AG04449 (cell line): ENCODE measurements at regions not wholly inside any gene's neighbourhood (a gene's known extent, or its start where the extent isn't known, plus 50 kb on each side); places are given as distances from the start of the nearest gene placed in this dataset.

ENCODE experiments used
- CTCF ChIA-PET: fragments of 350-600 bp; formaldehyde crosslinking; extraction: SDS; loops from one replicate; lab custom pipeline; 2021; ENCODE audit warnings: antibody characterized with exemption; lab: Yijun Ruan, JAX
- POLR2A ChIA-PET: fragments of 400-600, 350-600 bp; formaldehyde crosslinking; extraction: SDS; loops from one replicate; lab custom pipeline; 2020; ENCODE audit warnings: antibody characterized with exemption, inconsistent platforms; lab: Yijun Ruan, JAX
- DNase-seq: peaks from one replicate; pipeline ENCODE4 v3.0.0-alpha.2; 2010; ENCODE audit warnings: low read depth, low spot score
- H3K4me3 ChIP-seq: 2 replicates; pipeline ENCODE4 v1.5.1; 2011; ENCODE audit warnings: low read depth, mild to moderate bottlenecking, control low read depth, low read length
- TF ChIP-seq, protein P1 (sequence below): IDR thresholded peaks from one replicate; pipeline ENCODE4 v1.5.1; 2011; ENCODE audit warnings: mild to moderate bottlenecking, moderate library complexity, low read length, control low read depth, inconsistent platforms; ENCODE audit not compliant: insufficient read depth; ENCODE audit errors: missing control alignments

GRCh38 chrY:7769790-7770375 is 858.3 kb upstream of the AMELY start:
- CTCF ChIA-PET = no interaction called here
- TF ChIP-seq, protein P1, sequence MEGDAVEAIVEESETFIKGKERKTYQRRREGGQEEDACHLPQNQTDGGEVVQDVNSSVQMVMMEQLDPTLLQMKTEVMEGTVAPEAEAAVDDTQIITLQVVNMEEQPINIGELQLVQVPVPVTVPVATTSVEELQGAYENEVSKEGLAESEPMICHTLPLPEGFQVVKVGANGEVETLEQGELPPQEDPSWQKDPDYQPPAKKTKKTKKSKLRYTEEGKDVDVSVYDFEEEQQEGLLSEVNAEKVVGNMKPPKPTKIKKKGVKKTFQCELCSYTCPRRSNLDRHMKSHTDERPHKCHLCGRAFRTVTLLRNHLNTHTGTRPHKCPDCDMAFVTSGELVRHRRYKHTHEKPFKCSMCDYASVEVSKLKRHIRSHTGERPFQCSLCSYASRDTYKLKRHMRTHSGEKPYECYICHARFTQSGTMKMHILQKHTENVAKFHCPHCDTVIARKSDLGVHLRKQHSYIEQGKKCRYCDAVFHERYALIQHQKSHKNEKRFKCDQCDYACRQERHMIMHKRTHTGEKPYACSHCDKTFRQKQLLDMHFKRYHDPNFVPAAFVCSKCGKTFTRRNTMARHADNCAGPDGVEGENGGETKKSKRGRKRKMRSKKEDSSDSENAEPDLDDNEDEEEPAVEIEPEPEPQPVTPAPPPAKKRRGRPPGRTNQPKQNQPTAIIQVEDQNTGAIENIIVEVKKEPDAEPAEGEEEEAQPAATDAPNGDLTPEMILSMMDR = no peak
- DNase-seq = no peak
- POLR2A ChIA-PET = no interaction called here
- no peak overlapping the region for H3K4me3 ChIP-seq

GRCh38 chrY:7768901-7769300 is 857.3 kb upstream of the AMELY start:
- TF ChIP-seq, protein P1 = no peak
- POLR2A ChIA-PET = no interaction called here
- DNase-seq = no peak
- H3K4me3 ChIP-seq = no peak overlapping the region
- CTCF ChIA-PET = no interaction called here

GRCh38 chrY:7753711-7754110 is 842.2 kb upstream of the AMELY start:
- POLR2A ChIA-PET = no interaction called here
- H3K4me3 ChIP-seq = no peak overlapping the region
- CTCF ChIA-PET = no interaction called here
- no peak for DNase-seq
- TF ChIP-seq, protein P1 = no peak

- DNase-seq = no peak
- ChIA-PET CTCF (no interaction called here), POLR2A (no interaction called here)
- no peak overlapping the region for H3K4me3 ChIP-seq
- TF ChIP-seq, protein P1 = no peak
Observed at GRCh38 chrY:7746781-7747180, 835.2 kb upstream of the AMELY start.

- DNase-seq = no peak
- no peak overlapping the region for H3K4me3 ChIP-seq
- POLR2A ChIA-PET = no interaction called here
- TF ChIP-seq, protein P1 = no peak
- CTCF ChIA-PET = interaction anchor here (1.7 kb wide), 1 partner anchor 15 kb away, joined by 4 read pairs; no protein-coding TSS in a partner anchor
Observed at GRCh38 chrY:7745581-7745901, 834.0 kb upstream of the AMELY start.

- H3K4me3 ChIP-seq = no peak overlapping the region
- CTCF ChIA-PET = interaction anchor here (0.9 to 1.7 kb wide), 2 partner anchors 10 to 14 kb away, joined by 3 to 4 read pairs; no protein-coding TSS in a partner anchor
Observed at GRCh38 chrY:7744691-7745580, 833.4 kb upstream of the AMELY start.

More at GRCh38 chrY:7744691-7745580, 833.4 kb upstream of the AMELY start:
- POLR2A ChIA-PET = no interaction called here
- peak; percentile 44 for DNase-seq
- TF ChIP-seq, protein P1 = peak; percentile 22
